KG1 (cell line): ENCODE measurements at regions not wholly inside any gene's neighbourhood (a gene's known extent, or its start where the extent isn't known, plus 50 kb on each side); places are given as distances from the start of the nearest gene placed in this dataset.

ENCODE experiments used
- DNase-seq: peaks from one replicate; lab custom pipeline; 2025; lab: John Stamatoyannopoulos, UW

GRCh38 chr11:32002311-32002710, 88.6 kb upstream of the RCN1 start:
- DNase-seq: no peak

- DNase-seq: no peak
These were observed 92.9 kb upstream of the RCN1 start for GRCh38 chr11:31997955-31998354.

GRCh38 chr11:31996159-31996881, 94.6 kb upstream of the RCN1 start:
- no peak for DNase-seq

GRCh38 chr11:31995525-31996094, 95.3 kb upstream of the RCN1 start:
- DNase-seq: no peak

- no peak for DNase-seq
These were observed 95.8 kb upstream of the RCN1 start for GRCh38 chr11:31995032-31995431.

- no peak for DNase-seq
These were observed 103.5 kb upstream of the RCN1 start for GRCh38 chr11:31987118-31988005.

GRCh38 chr11:31986201-31986889, 104.5 kb upstream of the RCN1 start:
- no peak for DNase-seq

GRCh38 chr11:31981457-31981856, 109.4 kb upstream of the RCN1 start:
- no peak for DNase-seq

GRCh38 chr11:31977343-31977742, 113.5 kb upstream of the RCN1 start:
- DNase-seq: no peak

- DNase-seq: no peak
These were observed 116.3 kb upstream of the RCN1 start for GRCh38 chr11:31974366-31975136.

- DNase-seq: no peak
These were observed 117.7 kb upstream of the RCN1 start for GRCh38 chr11:31973172-31973571.

- no peak for DNase-seq
These were observed 118.3 kb upstream of the RCN1 start for GRCh38 chr11:31972623-31973022.

GRCh38 chr11:31969359-31969702, 121.5 kb upstream of the RCN1 start:
- DNase-seq: no peak

- no peak for DNase-seq
These were observed 122.2 kb upstream of the RCN1 start for GRCh38 chr11:31968461-31969358.

- DNase-seq: no peak
These were observed 123.3 kb upstream of the RCN1 start for GRCh38 chr11:31967404-31968130.

- no peak for DNase-seq
These were observed 124.0 kb upstream of the RCN1 start for GRCh38 chr11:31966846-31967245.

- DNase-seq: no peak
These were observed 126.7 kb upstream of the RCN1 start for GRCh38 chr11:31964181-31964580.

- no peak for DNase-seq
These were observed 130.7 kb upstream of the RCN1 start for GRCh38 chr11:31960126-31960525.

- no peak for DNase-seq
These were observed 131.2 kb upstream of the RCN1 start for GRCh38 chr11:31959716-31960115.
